K562 (cell line): ENCODE measurements at regions not wholly inside any gene's neighbourhood (a gene's known extent, or its start where the extent isn't known, plus 50 kb on each side); places are given as distances from the start of the nearest gene placed in this dataset.

ENCODE experiments used
- CAMTA2 ChIP-seq: fragments of 250-450 bp; sonication (Bioruptor Pico); conservative IDR thresholded peaks from 2 replicates; pipeline ENCODE4 v1.5.1; 2022
- CBX2 ChIP-seq: fragments of 200-600 bp; sonication (generic); IDR thresholded peaks from one replicate; pipeline ENCODE4 v1.6.1; 2012; ENCODE audit warnings: mild to moderate bottlenecking, low read length, inconsistent platforms; ENCODE audit not compliant: insufficient read depth, poor library complexity, severe bottlenecking
- CBX3 ChIP-seq, 2 experiments: IDR thresholded peaks; 1 replicate in 1 of 2; 2 replicates in 1 of 2; pipeline ENCODE4 v1.6.1; 2012; ENCODE audit warnings: inconsistent platforms in 2 of 2, low read length in 2 of 2, borderline replicate concordance in 1 of 2, control low read depth in 1 of 2
- COPS2 ChIP-seq: fragments of 450-650 bp; conservative IDR thresholded peaks from 2 replicates; pipeline ENCODE4 v1.6.1; 2016; ENCODE audit warnings: mild to moderate bottlenecking, moderate library complexity
- GATAD2A ChIP-seq: fragments of 450-650 bp; IDR thresholded peaks from 2 replicates; pipeline ENCODE4 v1.6.1; 2017
- HMGXB4 ChIP-seq: sonication (generic); formaldehyde crosslinking; IDR thresholded peaks from 2 replicates; pipeline ENCODE4 v1.8.1; 2023; ENCODE audit warnings: mild to moderate bottlenecking, missing genetic modification reagents
- HNRNPK ChIP-seq: fragments of 200-400 bp; formaldehyde crosslinking; IDR thresholded peaks from one replicate; pipeline ENCODE4 v1.6.1; 2018; ENCODE audit warnings: mild to moderate bottlenecking, low read depth, low read length; ENCODE audit not compliant: poor library complexity, severe bottlenecking
- MBD2 ChIP-seq: sonication (generic); IDR thresholded peaks from 2 replicates; pipeline ENCODE4 v1.6.1; 2016; ENCODE audit warnings: low read depth, borderline replicate concordance
- NCOA4 ChIP-seq: fragments of 450-650 bp; IDR thresholded peaks from 2 replicates; pipeline ENCODE4 v1.6.1; 2018; ENCODE audit warnings: mild to moderate bottlenecking; ENCODE audit not compliant: partially characterized antibody
- NFATC3 ChIP-seq: fragments of 450-650 bp; IDR thresholded peaks from 2 replicates; pipeline ENCODE4 v1.6.1; 2017; ENCODE audit warnings: mild to moderate bottlenecking
- PKNOX1 ChIP-seq: fragments of 450-650 bp; IDR thresholded peaks from 2 replicates; pipeline ENCODE4 v1.6.1; 2016
- POLR2H ChIP-seq: IDR thresholded peaks from 2 replicates; pipeline ENCODE4 v1.6.1; 2016; ENCODE audit warnings: missing genetic modification characterization, low read depth, mild to moderate bottlenecking, control low read depth, missing compliant biosample characterization, moderate library complexity
- RBM15 ChIP-seq: fragments of 200-400 bp; formaldehyde crosslinking; IDR thresholded peaks from 2 replicates; pipeline ENCODE4 v1.6.1; 2018; ENCODE audit warnings: mild to moderate bottlenecking, low read length, moderate library complexity; ENCODE audit not compliant: insufficient read depth
- RERE ChIP-seq: sonication (generic); formaldehyde crosslinking; IDR thresholded peaks from 2 replicates; pipeline ENCODE4 v1.8.0; 2023; ENCODE audit warnings: missing genetic modification reagents, mild to moderate bottlenecking, borderline replicate concordance
- RFX1 ChIP-seq: fragments of 450-650 bp; IDR thresholded peaks from 2 replicates; pipeline ENCODE4 v1.6.1; 2016; ENCODE audit warnings: mild to moderate bottlenecking, moderate library complexity
- SMARCE1 ChIP-seq: fragments of 450-650 bp; IDR thresholded peaks from 2 replicates; pipeline ENCODE4 v1.7.1; 2016; ENCODE audit warnings: mild to moderate bottlenecking
- SNIP1 ChIP-seq: fragments of 450-650 bp; IDR thresholded peaks from 2 replicates; pipeline ENCODE4 v1.7.1; 2017; ENCODE audit warnings: low read depth, mild to moderate bottlenecking
- THRAP3 ChIP-seq: fragments of 450-650 bp; IDR thresholded peaks from 2 replicates; pipeline ENCODE4 v1.6.1; 2016; ENCODE audit warnings: mild to moderate bottlenecking, inconsistent platforms, borderline replicate concordance
- WHSC1 ChIP-seq: IDR thresholded peaks from one replicate; pipeline ENCODE4 v1.6.1; 2012; ENCODE audit warnings: low read length, control low read depth, inconsistent platforms
- ZBTB17 ChIP-seq: fragments of 450-650 bp; formaldehyde crosslinking; IDR thresholded peaks from 2 replicates; pipeline ENCODE4 v1.4.0; 2020; ENCODE audit warnings: mild to moderate bottlenecking
- ZEB2 ChIP-seq: fragments of 450-650 bp; IDR thresholded peaks from 2 replicates; pipeline ENCODE4 v1.6.1; 2016
- ZNF583 ChIP-seq: fragments of 250-450 bp; sonication (Bioruptor Pico); IDR thresholded peaks from 2 replicates; pipeline ENCODE4 v1.4.0; 2020
- ZNF644 ChIP-seq: fragments of 200-800 bp; sonication (Bioruptor generic); IDR thresholded peaks from 2 replicates; pipeline ENCODE4 v1.6.1; 2016; ENCODE audit warnings: low read depth, missing genetic modification characterization, missing compliant biosample characterization
- ZNF717 ChIP-seq: fragments of 250-450 bp; sonication (Bioruptor Pico); IDR thresholded peaks from 2 replicates; pipeline ENCODE4 v1.5.0; 2021
- ZNF780A ChIP-seq: fragments of 250-450 bp; sonication (Bioruptor Pico); IDR thresholded peaks from 2 replicates; pipeline ENCODE4 v1.5.0; 2021; ENCODE audit warnings: mild to moderate bottlenecking
- ZNF830 ChIP-seq: fragments of 250-450 bp; sonication (Bioruptor Pico); IDR thresholded peaks from 2 replicates; pipeline ENCODE4 v1.5.0; 2021; ENCODE audit warnings: mild to moderate bottlenecking

GRCh38 chr1:87435484-87435883 lies 106.8 kb downstream of the LMO4 start (continued):
- TF ChIP-seq ZBTB17 (CRISPR knock-in tag) (peak; percentile 60; the same call in 1 of the 2 replicates), CBX3 (IDR thresholded peaks at IDR 0.05; ENCODE audit: borderline replicate concordance in 1 of 2, low read length in 2 of 2) (peak in 1 of 2 experiments; percentile 42; a peak in 1 of 3 replicates), ZNF644 (tag) (no peak), HNRNPK (no peak), COPS2 (no peak), SNIP1 (no peak), ZNF780A (CRISPR knock-in tag) (no peak), MBD2 (peak; percentile 66; the same call in 1 of the 2 replicates), ZNF717 (CRISPR knock-in tag) (no peak), RBM15 (no peak), THRAP3 (no peak), HMGXB4 (no peak), NFATC3 (no peak), ZNF583 (CRISPR knock-in tag) (no peak), RERE (CRISPR knock-in tag) (no peak), GATAD2A (no peak), RFX1 (no peak), NCOA4 (no peak), POLR2H (tag) (no peak), CBX2 (no peak), ZNF830 (CRISPR knock-in tag) (no peak), ZEB2 (no peak; the same call in 1 of the 2 replicates), CAMTA2 (no peak), SMARCE1 (peak; percentile 99), WHSC1 (no peak), PKNOX1 (peak; percentile 31; the same call in 1 of the 2 replicates)
